K562 (cell line): ENCODE measurements at regions not wholly inside any gene's neighbourhood (a gene's known extent, or its start where the extent isn't known, plus 50 kb on each side); places are given as distances from the start of the nearest gene placed in this dataset.

Experiments used
- ATAC-seq: fragments of 200-7000 bp; cut with Tn5 transposase; 3 replicates; pipeline ENCODE4 v1.9.1; 2020; ENCODE audit warnings: moderate library complexity
- BruUV-seq: library from RNA; stranded (reverse); fragments of 400-500 nt; replicated peaks from 2 replicates; lab custom pipeline; 2021; lab: Mats Ljungman, UMichigan
- CTCF ChIA-PET: fragments of 300-600 bp; formaldehyde crosslinking; extraction: SDS; loops from one replicate; lab custom pipeline; 2021; ENCODE audit warnings: low intra/inter-chr PET ratio; lab: Yijun Ruan, JAX
- POLR2A ChIA-PET: fragments of 300-600, 350-650 bp; sonication (Branson Sonifier 250); formaldehyde crosslinking; extraction: SDS; loops from one replicate; lab custom pipeline; 2021; ENCODE audit warnings: antibody characterized with exemption, inconsistent platforms; lab: Yijun Ruan, JAX
- DNase-seq, 4 experiments: peaks; one replicate each; pipeline versions ENCODE4 v3.0.0 to v3.0.0-alpha.2; 2011 to 2018; ENCODE audit warnings: low spot score in 3 of 4, mixed read lengths in 3 of 4; ENCODE audit errors: extremely low read depth in 1 of 4
- FAIRE-seq: peaks from 2 replicates; lab custom pipeline; 2011; peaks lifted over from hg19 to GRCh38; lab: Jason Lieb, UNC
- H2AFZ ChIP-seq: 2 replicates; pipeline ENCODE4 v1.6.0; 2011; ENCODE audit warnings: low read depth, low read length, control low read depth, inconsistent platforms
- H3K27ac ChIP-seq: fragments of 200-600 bp; 3 replicates; pipeline ENCODE4 v1.8.0; 2011; ENCODE audit warnings: low read depth, mild to moderate bottlenecking, control low read depth, inconsistent platforms, low read length, moderate library complexity, mixed read lengths; ENCODE audit errors: extremely low read depth
- H3K27me3 ChIP-seq, 2 experiments: fragments of 300-600 bp in 1 of 2; 2 replicates in 1 of 2; 3 replicates in 1 of 2; pipeline versions ENCODE4 v1.6.0 to v1.8.0; 2011; ENCODE audit warnings: inconsistent platforms in 2 of 2, low read length in 2 of 2, mild to moderate bottlenecking in 1 of 2, mixed read lengths in 1 of 2, moderate library complexity in 1 of 2; ENCODE audit not compliant: control insufficient read depth in 2 of 2, insufficient read depth in 2 of 2
- H3K36me3 ChIP-seq: fragments of 300-600 bp; 3 replicates; pipeline ENCODE4 v1.8.0; 2011; ENCODE audit warnings: mild to moderate bottlenecking, low read length, inconsistent platforms; ENCODE audit not compliant: control insufficient read depth, insufficient read depth
- H3K4me1 ChIP-seq, 2 experiments: fragments of 200-600 bp in 1 of 2; replicated peaks in 1 of 2; 2 replicates in 1 of 2; 3 replicates in 1 of 2; pipeline versions ENCODE4 v1.5.1 to v1.8.0; 2011; ENCODE audit warnings: inconsistent platforms in 2 of 2, low read length in 2 of 2, mild to moderate bottlenecking in 1 of 2, mixed read lengths in 1 of 2, moderate library complexity in 1 of 2; ENCODE audit not compliant: control insufficient read depth in 2 of 2, insufficient read depth in 2 of 2
- H3K4me2 ChIP-seq: 2 replicates; pipeline ENCODE4 v1.6.1; 2011; ENCODE audit warnings: low read length, control low read depth, inconsistent platforms, mixed read lengths; ENCODE audit not compliant: insufficient read depth
- H3K4me3 ChIP-seq: fragments of 200-600 bp; sonication (generic), shearing (Covaris generic); 2 replicates; pipeline ENCODE4 v1.5.1; 2016; ENCODE audit warnings: control low read depth, inconsistent platforms
- H3K79me2 ChIP-seq: fragments of 200-600 bp; 3 replicates; pipeline ENCODE4 v1.8.0; 2011; ENCODE audit warnings: low read length, inconsistent platforms; ENCODE audit not compliant: control insufficient read depth, insufficient read depth
- H3K9ac ChIP-seq, 2 experiments: 2 replicates each; pipeline versions ENCODE4 v1.6.0 to v1.6.1; 2011; ENCODE audit warnings: low read depth in 2 of 2, low read length in 2 of 2, control low read depth in 1 of 2, inconsistent platforms in 1 of 2, mild to moderate bottlenecking in 1 of 2, mixed read lengths in 1 of 2; ENCODE audit not compliant: insufficient read depth in 1 of 2
- H3K9me1 ChIP-seq: one replicate; pipeline ENCODE4 v1.6.0; 2011; ENCODE audit warnings: inconsistent platforms, mild to moderate bottlenecking, low read length, moderate library complexity; ENCODE audit not compliant: control insufficient read depth, insufficient read depth
- H3K9me3 ChIP-seq: replicated peaks from 2 replicates; pipeline ENCODE4 v1.5.1; 2011; ENCODE audit warnings: low read depth, low read length, inconsistent platforms; ENCODE audit not compliant: control insufficient read depth, insufficient read depth
- H4K20me1 ChIP-seq: replicated peaks from 2 replicates; pipeline ENCODE4 v1.6.1; 2011; ENCODE audit warnings: low read length, inconsistent platforms, mixed read lengths; ENCODE audit not compliant: control insufficient read depth, insufficient read depth
- MED1 ChIP-seq: sonication (generic); formaldehyde crosslinking; IDR thresholded peaks from 2 replicates; pipeline ENCODE4 v1.8.1; 2023; ENCODE audit warnings: missing genetic modification reagents, borderline replicate concordance
- PHTF2 ChIP-seq: fragments of 250-450 bp; sonication (Bioruptor Pico); IDR thresholded peaks from 2 replicates; pipeline ENCODE4 v1.5.0; 2021; ENCODE audit warnings: mild to moderate bottlenecking
- PTBP1 ChIP-seq: fragments of 200-400 bp; formaldehyde crosslinking; IDR thresholded peaks from 2 replicates; pipeline ENCODE4 v1.6.1; 2017; ENCODE audit warnings: low read depth, low read length
- ZFPM2 ChIP-seq: fragments of 250-450 bp; sonication (Bioruptor Pico); IDR thresholded peaks from 2 replicates; pipeline ENCODE4 v1.5.1; 2022; ENCODE audit warnings: mild to moderate bottlenecking
- ZNF165 ChIP-seq: fragments of 250-450 bp; sonication (Bioruptor Pico); IDR thresholded peaks from 2 replicates; pipeline ENCODE4 v1.4.0; 2020; ENCODE audit warnings: borderline replicate concordance
- ZNF583 ChIP-seq: fragments of 250-450 bp; sonication (Bioruptor Pico); IDR thresholded peaks from 2 replicates; pipeline ENCODE4 v1.4.0; 2020
- whole genome bisulfite sequencing: fragments of 100-300 bp; shearing (Covaris generic); methylation state at CpG from one replicate; pipeline ENCODE4 v1.1.6; 2016; ENCODE audit warnings: low coverage, mixed read lengths; ENCODE audit not compliant: insufficient coverage; ENCODE audit errors: missing lambda C conversion rate; 5-methylcytosine and 5-hydroxymethylcytosine counted together
- in situ Hi-C: fragments of 300-500 bp; cut with MboI; formaldehyde crosslinking; loops from 4 replicates; pipeline ENCODE4 v1.15.0; 2018; ENCODE audit warnings: inconsistent platforms, mixed read lengths
- intact Hi-C: fragments of 100-400 bp; cut with micrococcal nuclease; formaldehyde crosslinking; loops from 2 replicates; pipeline ENCODE4 v1.14.2; 2022
- TF ChIP-seq, protein P1 (sequence below): sonication (generic); formaldehyde crosslinking; IDR thresholded peaks from 2 replicates; pipeline ENCODE4 v1.4.0; 2020; ENCODE audit warnings: mild to moderate bottlenecking, missing genetic modification reagents

DNA sequence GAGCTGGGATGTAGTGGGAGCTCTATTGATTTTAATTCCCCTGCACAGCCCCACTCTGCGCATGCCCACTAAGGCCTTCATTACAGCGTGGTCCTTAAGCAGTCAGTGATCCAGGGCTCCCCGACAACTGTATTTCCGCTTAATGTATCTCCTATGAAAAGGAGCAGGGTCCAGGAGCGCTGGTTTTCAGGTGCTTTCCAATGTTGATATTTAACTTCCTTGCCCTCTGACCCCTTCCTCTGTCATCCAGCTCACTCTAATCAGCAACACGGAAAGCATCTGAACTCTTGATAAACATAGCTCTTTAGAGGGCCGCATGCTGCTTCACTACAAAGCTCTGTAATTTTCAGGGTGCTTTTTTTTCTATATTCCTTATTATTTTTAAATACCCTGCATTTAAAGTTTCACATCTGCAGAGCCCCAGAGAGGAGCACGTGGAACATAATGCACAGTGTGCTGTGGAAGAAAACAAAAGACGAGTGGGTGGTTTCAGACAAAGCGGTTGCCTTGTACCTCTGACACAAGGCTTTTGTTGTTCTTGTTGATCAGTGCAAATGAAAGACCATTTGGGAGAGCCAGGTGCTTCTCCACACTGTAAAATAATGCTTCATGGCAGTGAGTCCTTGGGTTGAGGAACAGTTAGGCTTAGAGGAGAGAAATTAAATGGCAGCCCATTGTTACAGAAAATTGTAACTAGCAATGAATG lies 465.9 kb upstream of the CELF2 start:
- ATAC-seq (no peak), FAIRE-seq (no peak), DNase-seq (no peak)
- Histone ChIP-seq H3K4me2 (no peak overlapping the region), H3K4me1 (no peaks in the 10 kb centered on the region), H3K4me3 (no peak overlapping the region), H3K9ac (no peak overlapping the region), H3K36me3 (no peaks in the 10 kb centered on the region), H3K9me1 (no peaks in the 10 kb centered on the region), H3K79me2 (no peaks in the 10 kb centered on the region), H3K9me3 (no peaks in the 10 kb centered on the region), H4K20me1 (no peaks in the 10 kb centered on the region), H2AFZ (no peak overlapping the region), H3K27me3 (no peaks in the 10 kb centered on the region), H3K27ac (no peak overlapping the region)
- WGBS = 2% methylated on average over 10 of the region's 10 CpGs
- CTCF ChIA-PET = no interaction called here
- intact Hi-C loops = no loop called here
- BruUV-seq = no TSS peak
- POLR2A ChIA-PET = interaction anchor here (0.7 to 0.8 kb wide), 2 partner anchors 14 to 169 kb away, joined by 3 read pairs; no protein-coding TSS in a partner anchor
- in situ Hi-C loops = no loop called here
- TF ChIP-seq ZNF165 (CRISPR knock-in tag) = no peak
- TF ChIP-seq ZFPM2 = no peak
- TF ChIP-seq ZNF583 (CRISPR knock-in tag) = no peak
- TF ChIP-seq, protein P1, sequence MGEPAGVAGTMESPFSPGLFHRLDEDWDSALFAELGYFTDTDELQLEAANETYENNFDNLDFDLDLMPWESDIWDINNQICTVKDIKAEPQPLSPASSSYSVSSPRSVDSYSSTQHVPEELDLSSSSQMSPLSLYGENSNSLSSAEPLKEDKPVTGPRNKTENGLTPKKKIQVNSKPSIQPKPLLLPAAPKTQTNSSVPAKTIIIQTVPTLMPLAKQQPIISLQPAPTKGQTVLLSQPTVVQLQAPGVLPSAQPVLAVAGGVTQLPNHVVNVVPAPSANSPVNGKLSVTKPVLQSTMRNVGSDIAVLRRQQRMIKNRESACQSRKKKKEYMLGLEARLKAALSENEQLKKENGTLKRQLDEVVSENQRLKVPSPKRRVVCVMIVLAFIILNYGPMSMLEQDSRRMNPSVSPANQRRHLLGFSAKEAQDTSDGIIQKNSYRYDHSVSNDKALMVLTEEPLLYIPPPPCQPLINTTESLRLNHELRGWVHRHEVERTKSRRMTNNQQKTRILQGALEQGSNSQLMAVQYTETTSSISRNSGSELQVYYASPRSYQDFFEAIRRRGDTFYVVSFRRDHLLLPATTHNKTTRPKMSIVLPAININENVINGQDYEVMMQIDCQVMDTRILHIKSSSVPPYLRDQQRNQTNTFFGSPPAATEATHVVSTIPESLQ (CRISPR knock-in tag) = no peak
- TF ChIP-seq PHTF2 (CRISPR knock-in tag) = no peak
- no peak for TF ChIP-seq PTBP1
- no peak for TF ChIP-seq MED1
